HepG2 (cell line): ENCODE measurements at regions not wholly inside any gene's neighbourhood (a gene's known extent, or its start where the extent isn't known, plus 50 kb on each side); places are given as distances from the start of the nearest gene placed in this dataset.

Experiments used
- ATAC-seq: fragments of 200-7000 bp; cut with Tn5 transposase; 3 replicates; pipeline ENCODE4 v1.9.1; 2020; ENCODE audit warnings: mild to moderate bottlenecking, moderate library complexity
- BruUV-seq: library from RNA; stranded (reverse); fragments of 400-500 nt; replicated peaks from 2 replicates; lab custom pipeline; 2021; lab: Mats Ljungman, UMichigan
- CTCF ChIA-PET: fragments of 300-600 bp; formaldehyde crosslinking; extraction: SDS; loops from one replicate; lab custom pipeline; 2021; ENCODE audit warnings: low total read pairs, inconsistent platforms, low intra/inter-chr PET ratio; lab: Yijun Ruan, JAX
- POLR2A ChIA-PET: fragments of 350-600 bp; sonication (Branson Sonifier 250); formaldehyde crosslinking; loops from one replicate; lab custom pipeline; 2020; ENCODE audit warnings: antibody characterized with exemption, inconsistent platforms; lab: Yijun Ruan, JAX
- DNase-seq: peaks from one replicate; pipeline ENCODE4 v3.0.0-alpha.2; 2015; ENCODE audit warnings: low spot score
- FAIRE-seq: peaks from 3 replicates; lab custom pipeline; 2011; peaks lifted over from hg19 to GRCh38; lab: Jason Lieb, UNC
- H2AFZ ChIP-seq: one replicate; pipeline ENCODE4 v1.6.1; 2011; ENCODE audit warnings: low read length, inconsistent platforms
- H3K27ac ChIP-seq: fragments of 300-600 bp; 3 replicates; pipeline ENCODE4 v1.8.0; 2011; ENCODE audit warnings: mixed run types, mild to moderate bottlenecking, mixed read lengths, low read length, inconsistent platforms; ENCODE audit not compliant: insufficient read depth; ENCODE audit errors: extremely low read length
- H3K27me3 ChIP-seq, 2 experiments: fragments of 200-600 bp in 1 of 2; 2 replicates in 1 of 2; 3 replicates in 1 of 2; pipeline versions ENCODE4 v1.6.0 to v1.8.0; 2011; ENCODE audit warnings: low read length in 2 of 2, mild to moderate bottlenecking in 2 of 2, moderate library complexity in 2 of 2, inconsistent platforms in 1 of 2; ENCODE audit not compliant: insufficient read depth in 2 of 2, control insufficient read depth in 1 of 2
- H3K36me3 ChIP-seq, 2 experiments: fragments of 200-600 bp in 1 of 2; replicated peaks in 1 of 2; 2 replicates in 1 of 2; 3 replicates in 1 of 2; pipeline versions ENCODE4 v1.5.1 to v1.8.0; 2011; ENCODE audit warnings: low read length in 2 of 2, inconsistent platforms in 1 of 2; ENCODE audit not compliant: insufficient read depth in 2 of 2, control insufficient read depth in 1 of 2
- H3K4me1 ChIP-seq: 2 replicates; pipeline ENCODE4 v1.5.1; 2012; ENCODE audit warnings: low read length, inconsistent platforms; ENCODE audit not compliant: insufficient read depth
- H3K4me2 ChIP-seq: 2 replicates; pipeline ENCODE4 v1.6.0; 2011; ENCODE audit warnings: low read depth, low read length, inconsistent platforms
- H3K4me3 ChIP-seq, 3 experiments: fragments of 200-600 bp in 1 of 3; sonication (generic), shearing (Covaris generic) in 1 of 3; replicated peaks in 1 of 3; 2 replicates each; pipeline ENCODE4 v1.5.1; 2011 to 2016; ENCODE audit warnings: low read length in 3 of 3, inconsistent platforms in 2 of 3, low read depth in 2 of 3, mild to moderate bottlenecking in 2 of 3, control low read depth in 1 of 3, mixed read lengths in 1 of 3; ENCODE audit not compliant: insufficient read depth in 1 of 3
- H3K79me2 ChIP-seq: one replicate; pipeline ENCODE4 v1.6.1; 2011; ENCODE audit warnings: low read length, inconsistent platforms; ENCODE audit not compliant: insufficient read depth
- H3K9ac ChIP-seq: 2 replicates; pipeline ENCODE4 v1.6.0; 2011; ENCODE audit warnings: mild to moderate bottlenecking, low read depth, low read length, inconsistent platforms; ENCODE audit not compliant: insufficient read depth
- H3K9me3 ChIP-seq: 2 replicates; pipeline ENCODE4 v1.5.1; 2012; ENCODE audit warnings: mild to moderate bottlenecking, low read length
- H4K20me1 ChIP-seq: 2 replicates; pipeline ENCODE4 v1.6.0; 2011; ENCODE audit warnings: inconsistent platforms, mild to moderate bottlenecking, low read length, moderate library complexity; ENCODE audit not compliant: insufficient read depth
- ARID3A ChIP-seq: IDR thresholded peaks from 2 replicates; pipeline ENCODE4 v1.6.1; 2012; ENCODE audit warnings: low read depth, low read length, improper control_type of control experiment
- ATF7 ChIP-seq, 2 experiments: fragments of 450-650 bp in 1 of 2; sonication (generic) in 1 of 2; formaldehyde crosslinking in 1 of 2; IDR thresholded peaks; 2 replicates each; pipeline versions ENCODE4 v1.4.0 to v1.6.1; 2016 to 2020; ENCODE audit warnings: antibody characterized with exemption in 1 of 2, mild to moderate bottlenecking in 1 of 2, missing genetic modification reagents in 1 of 2
- BCLAF1 ChIP-seq: fragments of 450-650 bp; IDR thresholded peaks from 2 replicates; pipeline ENCODE4 v1.6.1; 2017; ENCODE audit warnings: mild to moderate bottlenecking
- BRD4 ChIP-seq: sonication (generic); formaldehyde crosslinking; IDR thresholded peaks from 2 replicates; pipeline ENCODE4 v1.4.0; 2020; ENCODE audit warnings: missing genetic modification reagents
- CEBPB ChIP-seq: IDR thresholded peaks from 2 replicates; pipeline ENCODE4 v1.6.1; 2011; ENCODE audit warnings: low read depth, low read length, improper control_type of control experiment, borderline replicate concordance
- CHCHD3 ChIP-seq: sonication (generic); formaldehyde crosslinking; IDR thresholded peaks from 2 replicates; pipeline ENCODE4 v1.8.0; 2022; ENCODE audit warnings: mild to moderate bottlenecking, missing genetic modification reagents, moderate library complexity
- DDIT3 ChIP-seq: sonication (generic); formaldehyde crosslinking; IDR thresholded peaks from 2 replicates; pipeline ENCODE4 v1.4.0; 2020; ENCODE audit warnings: mild to moderate bottlenecking, missing genetic modification reagents
- ELK4 ChIP-seq: sonication (generic); formaldehyde crosslinking; IDR thresholded peaks from 2 replicates; pipeline ENCODE4 v1.9.0; 2021; ENCODE audit warnings: missing genetic modification reagents, borderline replicate concordance
- RORA ChIP-seq: sonication (generic); formaldehyde crosslinking; IDR thresholded peaks from 2 replicates; pipeline ENCODE4 v1.5.0; 2020; ENCODE audit warnings: mild to moderate bottlenecking, missing genetic modification reagents, moderate library complexity
- TCF7 ChIP-seq: sonication (generic); IDR thresholded peaks from 2 replicates; pipeline ENCODE4 v1.6.1; 2016; ENCODE audit warnings: antibody characterized with exemption, low read depth
- TEAD3 ChIP-seq: optimal IDR thresholded peaks from 2 replicates; pipeline ENCODE3; 2016; ENCODE audit warnings: borderline replicate concordance
- ZFAT ChIP-seq: sonication (generic); formaldehyde crosslinking; conservative IDR thresholded peaks from 2 replicates; pipeline ENCODE4 v1.8.1; 2023; ENCODE audit warnings: missing genetic modification reagents, inconsistent platforms
- ZNF30 ChIP-seq: sonication (generic); formaldehyde crosslinking; IDR thresholded peaks from 2 replicates; pipeline ENCODE4 v1.5.0; 2020; ENCODE audit warnings: mild to moderate bottlenecking, missing genetic modification reagents
- ZNF550 ChIP-seq: sonication (generic); formaldehyde crosslinking; IDR thresholded peaks from 2 replicates; pipeline ENCODE4 v1.4.0; 2020; ENCODE audit warnings: mild to moderate bottlenecking, missing genetic modification reagents, borderline replicate concordance
- ZNF720 ChIP-seq: sonication (generic); formaldehyde crosslinking; IDR thresholded peaks from 2 replicates; pipeline ENCODE4 v1.4.0; 2020; ENCODE audit warnings: missing genetic modification reagents
- WGBS: methylation state at CpG from one replicate; pipeline ENCODE4 v1.1.6; 2017; ENCODE audit warnings: low lambda C conversion rate; 5-methylcytosine and 5-hydroxymethylcytosine counted together
- in situ Hi-C: cut with HindIII; loops from 2 replicates; pipeline ENCODE4 v1.10.0; 2017; ENCODE audit warnings: low pct_unique_long_range_greater_than_20kb; ENCODE audit not compliant: extremely low pct_ligation_motif_present
- intact Hi-C: fragments of 100-400 bp; cut with micrococcal nuclease; formaldehyde crosslinking; loops from one replicate; pipeline ENCODE4 v1.10.0; 2022; ENCODE audit not compliant: unreplicated experiment

GRCh38 chr20:39446397-39446796 lies 484.3 kb downstream of the DHX35 start (continued):
- TF ChIP-seq ELK4 (CRISPR knock-in tag) = no peak
- no peak for TF ChIP-seq ZNF720 (CRISPR knock-in tag)
- no peak for TF ChIP-seq TEAD3 (CRISPR knock-in tag)
- TF ChIP-seq TCF7 = no peak
- no peak for TF ChIP-seq RORA
- TF ChIP-seq BCLAF1 = no peak
- no peak for TF ChIP-seq ZNF550
- no peak for TF ChIP-seq DDIT3 (CRISPR knock-in tag)
- TF ChIP-seq CHCHD3 = no peak

GRCh38 chr20:39445095-39445494 lies 483.0 kb downstream of the DHX35 start:
- Histone ChIP-seq H3K9ac (no peak overlapping the region), H2AFZ (no peak overlapping the region), H3K4me2 (no peak overlapping the region), H3K36me3 (no peaks in the 10 kb centered on the region), H3K27me3 (no peaks in the 10 kb centered on the region), H3K4me1 (no peaks in the 10 kb centered on the region), H4K20me1 (no peaks in the 10 kb centered on the region), H3K9me3 (peaks cover 37% of the 10 kb centered on the region), H3K27ac (no peak overlapping the region), H3K79me2 (no peaks in the 10 kb centered on the region), H3K4me3 (no peak overlapping the region)
- FAIRE-seq (no peak), DNase-seq (no peak), ATAC-seq (no peak)
- WGBS = 1% methylated on average over 1 of the region's 1 CpG
- ChIA-PET POLR2A (no interaction called here), CTCF (no interaction called here)
- in situ Hi-C loops (loop anchor here (10.0 kb wide), 1 partner anchor 60 kb away; no protein-coding TSS in a partner anchor), intact Hi-C loops (no loop called here)
- no TSS peak for BruUV-seq
- no peak for TF ChIP-seq ARID3A
- TF ChIP-seq ZFAT (CRISPR knock-in tag) = no peak
- peak; percentile 38; the same call in 1 of the 2 replicates for TF ChIP-seq CEBPB
- peak; percentile 96 for TF ChIP-seq ATF7 (IDR thresholded peaks at IDR 0.05)
- TF ChIP-seq ATF7 (CRISPR knock-in tag; IDR thresholded peaks at IDR 0.05) = no peak
- TF ChIP-seq ZNF30 (CRISPR knock-in tag) = no peak
- TF ChIP-seq BRD4 (CRISPR knock-in tag) = no peak
